KMS-11 (cell line): ENCODE measurements at regions not wholly inside any gene's neighbourhood (a gene's known extent, or its start where the extent isn't known, plus 50 kb on each side); places are given as distances from the start of the nearest gene placed in this dataset.

Experiments used
- H2AFZ ChIP-seq: fragments of 200-600 bp; sonication (generic); 2 replicates; pipeline ENCODE4 v1.6.1; 2016; ENCODE audit warnings: antibody characterized with exemption, mixed run types, low read depth
- H3K27ac ChIP-seq: fragments of 200-600 bp; sonication (generic); 2 replicates; pipeline ENCODE4 v1.6.1; 2016; ENCODE audit warnings: mild to moderate bottlenecking, mixed run types
- H3K27me3 ChIP-seq: fragments of 200-600 bp; sonication (generic); 2 replicates; pipeline ENCODE4 v1.6.1; 2017; ENCODE audit warnings: mild to moderate bottlenecking, low read depth, mixed run types, moderate library complexity; ENCODE audit not compliant: insufficient read depth
- H3K36me3 ChIP-seq: fragments of 200-600 bp; sonication (generic); 2 replicates; pipeline ENCODE4 v1.6.1; 2017; ENCODE audit warnings: mild to moderate bottlenecking, mixed run types; ENCODE audit not compliant: insufficient read depth
- H3K4me1 ChIP-seq: fragments of 200-600 bp; sonication (generic); 2 replicates; pipeline ENCODE4 v1.6.1; 2016; ENCODE audit warnings: mild to moderate bottlenecking, low read depth, mixed run types; ENCODE audit not compliant: poor library complexity, severe bottlenecking
- H3K4me2 ChIP-seq: fragments of 200-600 bp; sonication (generic); 2 replicates; pipeline ENCODE4 v1.7.0; 2016; ENCODE audit warnings: mild to moderate bottlenecking, mixed run types
- H3K4me3 ChIP-seq: fragments of 200-600 bp; sonication (generic); IDR thresholded peaks from 2 replicates; pipeline ENCODE4 v1.6.1; 2017; ENCODE audit warnings: low read depth, low read length, mixed read lengths; ENCODE audit not compliant: insufficient read depth
- H3K79me2 ChIP-seq: fragments of 200-600 bp; sonication (generic); 2 replicates; pipeline ENCODE4 v1.6.1; 2016; ENCODE audit warnings: low read depth, mixed run types; ENCODE audit not compliant: insufficient read depth
- H3K9ac ChIP-seq: fragments of 200-600 bp; sonication (generic); 2 replicates; pipeline ENCODE4 v1.6.1; 2016; ENCODE audit warnings: mild to moderate bottlenecking, mixed run types
- H4K20me1 ChIP-seq: fragments of 200-600 bp; sonication (generic); 2 replicates; pipeline ENCODE4 v1.6.1; 2016; ENCODE audit warnings: mild to moderate bottlenecking, mixed run types; ENCODE audit not compliant: insufficient read depth
- CTCF ChIP-seq: fragments of 200-600 bp; sonication (generic); conservative IDR thresholded peaks from 2 replicates; pipeline ENCODE4 v1.6.1; 2017; ENCODE audit warnings: low read depth, mild to moderate bottlenecking, antibody characterized with exemption, low read length, moderate library complexity, mixed read lengths

- no peak overlapping the region for H3K27ac ChIP-seq
- no peak for TF ChIP-seq CTCF
- H3K27me3 ChIP-seq, result no peaks in the 10 kb centered on the region
- H3K4me3 ChIP-seq, result no peak overlapping the region
- H3K4me1 ChIP-seq, result no peaks in the 10 kb centered on the region
- no peak overlapping the region for H3K4me2 ChIP-seq
- no peak overlapping the region for H3K9ac ChIP-seq
- no peaks in the 10 kb centered on the region for H3K79me2 ChIP-seq
- no peaks in the 10 kb centered on the region for H4K20me1 ChIP-seq
- no peaks in the 10 kb centered on the region for H3K36me3 ChIP-seq
- H2AFZ ChIP-seq, result no peak overlapping the region
These were observed 870.6 kb upstream of the LRRC4C start for GRCh38 chr11:42329929-42330565.

GRCh38 chr11:42337786-42338455, 878.5 kb upstream of the LRRC4C start:
- no peaks in the 10 kb centered on the region for H4K20me1 ChIP-seq
- H3K4me2 ChIP-seq, result no peak overlapping the region
- no peak overlapping the region for H3K27ac ChIP-seq
- H3K9ac ChIP-seq, result no peak overlapping the region
- H3K36me3 ChIP-seq, result no peaks in the 10 kb centered on the region
- H3K79me2 ChIP-seq, result no peaks in the 10 kb centered on the region
- H3K4me1 ChIP-seq, result no peaks in the 10 kb centered on the region
- no peak overlapping the region for H3K4me3 ChIP-seq
- H2AFZ ChIP-seq, result no peak overlapping the region
- no peaks in the 10 kb centered on the region for H3K27me3 ChIP-seq
- TF ChIP-seq CTCF, result no peak

- H2AFZ ChIP-seq, result no peak overlapping the region
- H3K27ac ChIP-seq, result no peak overlapping the region
- no peak overlapping the region for H3K9ac ChIP-seq
- no peaks in the 10 kb centered on the region for H3K79me2 ChIP-seq
- no peaks in the 10 kb centered on the region for H3K4me1 ChIP-seq
- H3K27me3 ChIP-seq, result no peaks in the 10 kb centered on the region
- TF ChIP-seq CTCF, result no peak
- no peaks in the 10 kb centered on the region for H4K20me1 ChIP-seq
- no peak overlapping the region for H3K4me3 ChIP-seq
- no peak overlapping the region for H3K4me2 ChIP-seq
- no peaks in the 10 kb centered on the region for H3K36me3 ChIP-seq
These were observed 884.8 kb upstream of the LRRC4C start for GRCh38 chr11:42344204-42344792.

- Histone ChIP-seq H3K36me3 (no peaks in the 10 kb centered on the region), H3K4me2 (no peak overlapping the region), H3K9ac (no peak overlapping the region), H3K4me1 (no peaks in the 10 kb centered on the region), H3K27me3 (no peaks in the 10 kb centered on the region), H4K20me1 (no peaks in the 10 kb centered on the region), H3K79me2 (no peaks in the 10 kb centered on the region), H3K4me3 (no peak overlapping the region), H2AFZ (no peak overlapping the region), H3K27ac (no peak overlapping the region)
- no peak for TF ChIP-seq CTCF
These were observed 886.5 kb upstream of the LRRC4C start for GRCh38 chr11:42345933-42346332.
